BE2C (cell line): ENCODE measurements at regions not wholly inside any gene's neighbourhood (a gene's known extent, or its start where the extent isn't known, plus 50 kb on each side); places are given as distances from the start of the nearest gene placed in this dataset.
A peak's percentile ranks its signal among the peaks of the same experiment; 100 is the strongest.

Source experiments
- DNase-seq: peaks from one replicate; pipeline ENCODE4 v3.0.0-alpha.2; 2020
- H3K27me3 ChIP-seq: fragments of 250-450 bp; sonication (Bioruptor Pico); 2 replicates; pipeline ENCODE4 v1.5.1; 2020; ENCODE audit warnings: mild to moderate bottlenecking
- H3K36me3 ChIP-seq: fragments of 250-450 bp; sonication (Bioruptor Pico); 2 replicates; pipeline ENCODE4 v1.5.1; 2020; ENCODE audit warnings: mild to moderate bottlenecking
- H3K4me1 ChIP-seq: fragments of 250-450 bp; sonication (Bioruptor Pico); 2 replicates; pipeline ENCODE4 v1.5.1; 2020
- H3K4me3 ChIP-seq: 2 replicates; pipeline ENCODE4 v1.5.1; 2011; ENCODE audit warnings: low read depth, low read length
- H3K9me3 ChIP-seq: fragments of 250-450 bp; sonication (Bioruptor Pico); 2 replicates; pipeline ENCODE4 v1.5.1; 2020
- TF ChIP-seq, protein P1 (sequence below): IDR thresholded peaks from 2 replicates; pipeline ENCODE4 v1.5.1; 2012; ENCODE audit warnings: mild to moderate bottlenecking, low read depth, low read length

DNA sequence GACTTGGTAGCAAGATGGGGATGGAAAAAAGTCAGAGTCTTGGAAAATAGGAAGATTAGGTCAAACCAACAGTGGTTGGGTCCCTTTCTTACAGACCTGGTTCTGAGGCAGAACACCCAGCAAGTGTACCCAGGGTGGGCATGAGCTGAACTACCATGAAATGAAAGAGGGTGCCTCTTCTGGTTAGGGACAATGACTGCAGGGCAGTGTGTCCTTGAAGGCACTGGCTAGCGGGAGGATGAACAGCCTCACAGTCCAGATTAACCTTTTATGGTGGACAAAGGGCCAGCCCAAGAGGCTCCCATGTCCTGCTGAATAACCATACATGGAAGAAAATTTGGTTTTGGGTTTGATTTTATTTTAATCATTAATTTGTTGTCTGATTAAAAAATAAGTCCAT lies 61.8 kb upstream of the CCDC85A start:
- no peaks in the 10 kb centered on the region for H3K36me3 ChIP-seq
- no peaks in the 10 kb centered on the region for H3K9me3 ChIP-seq
- TF ChIP-seq, protein P1, sequence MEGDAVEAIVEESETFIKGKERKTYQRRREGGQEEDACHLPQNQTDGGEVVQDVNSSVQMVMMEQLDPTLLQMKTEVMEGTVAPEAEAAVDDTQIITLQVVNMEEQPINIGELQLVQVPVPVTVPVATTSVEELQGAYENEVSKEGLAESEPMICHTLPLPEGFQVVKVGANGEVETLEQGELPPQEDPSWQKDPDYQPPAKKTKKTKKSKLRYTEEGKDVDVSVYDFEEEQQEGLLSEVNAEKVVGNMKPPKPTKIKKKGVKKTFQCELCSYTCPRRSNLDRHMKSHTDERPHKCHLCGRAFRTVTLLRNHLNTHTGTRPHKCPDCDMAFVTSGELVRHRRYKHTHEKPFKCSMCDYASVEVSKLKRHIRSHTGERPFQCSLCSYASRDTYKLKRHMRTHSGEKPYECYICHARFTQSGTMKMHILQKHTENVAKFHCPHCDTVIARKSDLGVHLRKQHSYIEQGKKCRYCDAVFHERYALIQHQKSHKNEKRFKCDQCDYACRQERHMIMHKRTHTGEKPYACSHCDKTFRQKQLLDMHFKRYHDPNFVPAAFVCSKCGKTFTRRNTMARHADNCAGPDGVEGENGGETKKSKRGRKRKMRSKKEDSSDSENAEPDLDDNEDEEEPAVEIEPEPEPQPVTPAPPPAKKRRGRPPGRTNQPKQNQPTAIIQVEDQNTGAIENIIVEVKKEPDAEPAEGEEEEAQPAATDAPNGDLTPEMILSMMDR, result no peak
- H3K4me1 ChIP-seq, result peaks cover 6% of the 10 kb centered on the region; the same call in 1 of the 2 replicates
- H3K4me3 ChIP-seq, result no peak overlapping the region
- no peaks in the 10 kb centered on the region for H3K27me3 ChIP-seq
- no peak for DNase-seq

DNA sequence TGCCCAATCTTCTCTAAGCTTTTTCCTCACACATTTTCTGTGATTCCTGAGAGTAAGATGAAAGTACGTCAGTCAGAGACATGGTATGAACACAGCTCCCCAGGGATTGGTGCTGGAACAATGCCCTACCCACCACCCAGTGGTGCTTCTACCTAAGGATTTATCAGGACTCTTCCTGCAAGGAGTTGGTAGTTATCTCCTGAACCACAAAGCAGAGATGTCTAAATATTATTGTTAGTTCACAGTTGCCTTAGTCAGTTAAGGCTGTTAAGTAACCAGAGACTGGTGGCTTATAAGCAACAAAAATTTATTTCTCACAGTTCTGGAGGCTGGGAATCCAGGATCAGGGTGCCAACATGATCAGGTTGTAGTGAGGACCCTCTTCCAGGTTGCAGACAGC lies 60.3 kb upstream of the CCDC85A start:
- TF ChIP-seq, protein P1, result no peak
- no peak for DNase-seq
- H3K4me3 ChIP-seq, result no peak overlapping the region
- no peaks in the 10 kb centered on the region for H3K36me3 ChIP-seq
- H3K9me3 ChIP-seq, result no peaks in the 10 kb centered on the region
- H3K27me3 ChIP-seq, result no peaks in the 10 kb centered on the region
- H3K4me1 ChIP-seq, result peaks cover 6% of the 10 kb centered on the region

DNA sequence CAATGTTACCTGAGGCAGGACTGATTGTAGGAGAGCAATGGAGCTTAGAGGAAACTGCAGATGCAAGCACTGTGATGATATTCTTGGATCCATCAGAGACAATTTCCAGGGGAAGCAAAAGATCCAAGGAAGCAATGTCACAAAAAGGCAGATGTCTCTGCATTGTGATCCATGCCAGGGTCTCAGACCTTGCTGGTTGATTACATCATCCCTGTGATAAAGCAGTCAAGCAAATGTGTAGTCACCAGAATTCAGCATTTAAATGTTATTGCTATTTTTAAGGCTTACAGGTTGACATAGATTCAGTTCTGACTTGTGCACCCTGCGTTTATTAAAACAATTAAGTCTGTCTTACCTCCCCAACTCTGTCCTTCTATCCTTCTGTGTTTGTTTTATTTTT lies 56.8 kb upstream of the CCDC85A start:
- H3K4me3 ChIP-seq, result no peak overlapping the region
- peaks cover 6% of the 10 kb centered on the region for H3K4me1 ChIP-seq
- no peaks in the 10 kb centered on the region for H3K9me3 ChIP-seq
- no peaks in the 10 kb centered on the region for H3K36me3 ChIP-seq
- TF ChIP-seq, protein P1, result no peak
- DNase-seq, result no peak
- no peaks in the 10 kb centered on the region for H3K27me3 ChIP-seq

DNA sequence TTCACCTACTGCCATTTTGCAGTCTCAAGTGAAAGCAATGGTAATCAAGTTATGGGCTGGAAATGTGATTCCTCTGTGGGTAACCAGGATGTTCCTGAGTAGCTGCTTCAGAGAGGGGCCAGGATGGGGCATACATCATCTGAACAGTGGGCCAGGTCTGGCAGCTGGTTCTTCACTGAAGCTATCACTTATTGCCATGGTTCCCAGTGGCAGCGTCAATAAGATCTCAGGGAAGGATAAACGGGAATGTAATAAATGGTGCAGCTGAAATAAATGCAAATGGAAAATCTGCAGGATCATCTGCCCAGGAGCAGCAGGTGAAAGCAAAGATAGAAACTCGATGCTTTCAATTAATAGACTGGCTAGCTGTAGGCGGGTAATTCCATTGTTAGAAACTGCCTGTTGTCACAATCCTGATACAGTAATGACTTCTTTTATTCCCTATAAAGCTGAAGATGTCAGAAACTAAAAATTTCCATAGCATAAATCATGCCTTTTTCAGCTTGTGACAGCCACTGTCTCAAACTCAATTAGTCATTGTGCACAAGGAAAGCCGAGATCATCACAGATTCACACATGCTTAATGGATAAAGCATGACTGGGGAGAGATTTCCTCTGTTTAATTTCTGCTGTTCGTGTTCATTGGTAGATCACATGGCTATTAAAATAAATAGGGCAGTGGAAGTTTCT lies 56.2 kb upstream of the CCDC85A start:
- Histone ChIP-seq H3K27me3 (no peaks in the 10 kb centered on the region), H3K4me1 (peaks cover 6% of the 10 kb centered on the region), H3K4me3 (peak overlapping the region; percentile 35), H3K9me3 (no peaks in the 10 kb centered on the region), H3K36me3 (no peaks in the 10 kb centered on the region)
- DNase-seq, result peak; percentile 67
- TF ChIP-seq, protein P1, result no peak

DNA sequence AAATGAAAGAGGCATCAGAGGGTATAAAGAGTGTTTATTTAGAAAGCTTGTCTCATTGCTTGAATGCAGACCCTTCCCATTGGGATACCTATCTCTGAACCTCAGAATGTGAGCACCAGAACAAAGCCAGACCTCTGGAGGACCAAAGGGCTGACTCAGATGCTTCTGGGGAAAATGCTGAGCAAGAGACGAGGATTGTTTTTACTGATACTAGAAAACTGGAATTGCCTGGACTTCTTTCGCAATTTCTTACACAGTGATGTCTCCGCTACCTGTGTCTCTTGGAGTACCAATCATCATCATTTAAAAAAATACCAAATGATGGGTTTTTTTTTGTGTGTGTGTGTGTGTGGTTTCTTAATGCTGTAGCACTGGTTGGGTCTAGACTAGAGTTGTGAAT lies 55.6 kb upstream of the CCDC85A start:
- TF ChIP-seq, protein P1, result no peak
- no peaks in the 10 kb centered on the region for H3K36me3 ChIP-seq
- H3K4me3 ChIP-seq, result peak overlapping the region; percentile 35
- H3K27me3 ChIP-seq, result no peaks in the 10 kb centered on the region
- peaks cover 6% of the 10 kb centered on the region for H3K4me1 ChIP-seq
- H3K9me3 ChIP-seq, result no peaks in the 10 kb centered on the region
- DNase-seq, result peak; percentile 16

DNA sequence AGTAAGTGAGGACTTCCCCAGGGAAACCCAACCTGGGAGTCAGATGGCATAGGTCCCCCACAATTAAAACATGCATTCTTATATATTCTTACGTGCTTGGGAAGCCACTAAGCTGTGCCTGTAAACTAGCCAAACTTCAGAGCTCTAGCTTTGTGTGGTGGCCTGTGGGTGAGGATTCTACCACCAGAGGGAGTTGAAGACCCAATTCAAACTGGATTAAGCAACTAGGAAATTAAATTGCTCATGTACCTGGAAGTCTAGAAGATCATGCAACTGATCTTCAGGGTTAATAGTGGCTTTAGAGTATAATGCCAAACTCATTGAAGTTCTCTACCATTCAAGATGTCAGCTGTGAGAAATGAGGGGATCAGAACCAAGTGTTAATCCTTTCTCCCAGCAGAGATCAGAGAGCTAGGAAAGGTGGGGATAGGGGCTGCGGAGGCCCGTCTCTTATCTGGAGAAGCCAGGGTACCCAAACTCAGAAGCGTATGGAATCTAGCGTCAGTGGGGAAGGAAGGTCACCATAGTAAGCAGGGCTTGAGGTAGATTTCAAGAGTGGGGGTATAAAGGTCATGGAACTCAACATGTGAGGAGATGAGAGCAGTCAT lies 53.2 kb upstream of the CCDC85A start:
- Histone ChIP-seq H3K36me3 (no peaks in the 10 kb centered on the region), H3K9me3 (no peaks in the 10 kb centered on the region), H3K27me3 (no peaks in the 10 kb centered on the region), H3K4me3 (no peak overlapping the region), H3K4me1 (peaks cover 6% of the 10 kb centered on the region)
- peak; percentile 28 for DNase-seq
- TF ChIP-seq, protein P1, result peak; percentile 73
